HG02973 (cell line): ENCODE measurements at regions not wholly inside any gene's neighbourhood (a gene's known extent, or its start where the extent isn't known, plus 50 kb on each side); places are given as distances from the start of the nearest gene placed in this dataset.

Experiments used
- ATAC-seq: cut with Tn5 transposase; IDR thresholded peaks from one replicate; pipeline ENCODE4 v1.9.1; 2021; ENCODE audit warnings: moderate library complexity; ENCODE audit not compliant: unreplicated experiment

- no peak for ATAC-seq
Measured at GRCh38 chr5:8944005-8944404, 601.9 kb downstream of the SEMA5A start.

DNA sequence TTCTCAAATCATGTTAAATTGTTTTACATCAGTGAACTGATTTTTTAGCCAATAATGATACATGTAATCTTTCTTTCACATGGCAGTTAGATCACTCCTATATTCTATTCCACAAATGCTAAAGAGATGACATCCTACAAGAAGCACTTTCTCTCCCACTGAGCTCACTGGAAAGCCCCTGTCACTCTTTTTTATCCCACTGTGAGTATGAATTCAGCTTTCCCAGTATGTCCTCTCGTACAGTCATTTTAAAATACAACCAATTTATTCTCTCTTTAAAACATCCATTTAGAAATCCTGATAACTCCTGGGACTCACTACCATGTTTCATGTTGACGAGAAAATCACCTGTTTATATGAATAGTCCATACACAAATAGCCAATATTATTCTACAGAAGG, 599.9 kb downstream of the SEMA5A start:
- no peak for ATAC-seq

GRCh38 chr5:8949908-8950307, 596.0 kb downstream of the SEMA5A start:
- peak; percentile 84 for ATAC-seq

DNA sequence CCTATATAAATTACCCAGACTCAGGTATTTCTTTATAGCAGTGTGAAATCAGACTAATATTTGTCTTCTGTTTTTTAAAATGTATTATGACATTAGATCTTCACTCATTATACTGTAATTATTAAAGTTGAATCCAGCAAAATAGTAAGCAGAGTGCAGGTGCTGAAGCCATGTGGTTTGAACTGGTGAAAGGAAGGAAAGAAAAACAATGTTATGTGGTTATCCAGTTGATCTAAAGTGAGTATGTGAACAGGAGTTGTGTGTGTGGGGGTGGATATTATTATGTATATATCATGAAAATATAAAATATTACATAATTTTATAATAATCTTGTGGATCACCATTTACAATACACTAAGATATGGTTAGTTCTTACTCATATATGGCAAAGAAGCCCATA, 593.7 kb downstream of the SEMA5A start:
- ATAC-seq = no peak

DNA sequence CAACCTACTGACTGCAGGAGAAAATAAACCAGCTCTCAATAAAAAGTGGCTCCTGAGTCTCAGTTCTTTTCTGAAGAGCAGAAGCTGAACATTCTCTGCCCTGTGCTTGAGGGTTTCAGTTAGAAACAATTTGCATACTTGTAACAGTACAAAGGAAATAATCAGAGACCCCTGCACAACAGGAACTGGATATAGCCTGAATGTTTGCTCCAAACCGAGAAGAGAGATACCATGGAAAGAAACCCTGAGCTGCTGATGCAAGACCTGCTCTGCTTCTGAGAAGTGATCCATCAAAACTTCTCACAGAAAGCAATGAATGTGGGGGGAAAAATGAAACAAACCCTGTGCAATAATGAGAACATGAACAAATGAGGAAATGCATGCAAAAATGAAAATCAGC, 592.9 kb downstream of the SEMA5A start:
- no peak for ATAC-seq

DNA sequence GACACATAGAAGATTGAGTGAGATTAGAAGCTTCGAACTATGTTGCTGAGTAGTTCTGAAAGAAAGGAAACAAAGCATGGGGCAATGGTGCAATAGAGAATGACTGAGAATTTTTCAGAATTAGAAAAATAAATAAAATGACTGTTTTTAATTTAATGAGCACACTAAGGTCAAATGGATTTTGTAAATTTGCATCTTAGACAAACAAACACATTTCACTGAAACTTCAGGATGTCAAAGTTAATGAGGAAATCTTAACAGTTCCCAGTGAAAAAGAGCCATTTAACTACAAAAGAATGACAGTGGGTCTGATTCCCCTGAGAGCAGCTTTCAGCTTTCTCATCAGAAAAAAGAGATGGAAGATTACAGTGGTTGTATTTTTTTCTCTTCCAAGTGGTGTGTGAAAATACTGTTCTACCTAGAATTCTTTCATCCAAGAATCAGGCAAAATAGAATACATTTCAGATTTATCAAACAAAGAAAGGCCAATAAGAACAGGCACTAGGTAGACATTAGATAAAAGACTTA, 591.9 kb downstream of the SEMA5A start:
- ATAC-seq = no peak

DNA sequence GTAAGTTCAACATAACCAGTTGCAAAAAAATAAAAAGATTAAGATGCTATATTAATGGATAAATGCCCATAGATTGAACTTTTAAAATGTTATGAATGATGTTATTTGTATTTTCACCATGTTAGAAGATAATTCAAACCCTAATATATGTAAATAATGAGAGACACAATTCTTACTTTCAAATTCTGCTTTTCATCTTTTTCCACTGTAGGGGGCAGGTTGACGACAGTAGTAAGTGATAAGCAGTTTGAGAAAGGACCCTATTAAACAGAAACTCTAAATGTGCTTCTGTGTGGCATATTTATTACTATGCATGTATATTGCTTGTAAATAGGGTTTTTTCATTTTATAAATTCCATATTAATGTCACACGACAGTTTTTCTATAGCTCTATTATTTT, 591.1 kb downstream of the SEMA5A start:
- ATAC-seq = no peak

GRCh38 chr5:8956659-8957058, 589.2 kb downstream of the SEMA5A start:
- no peak for ATAC-seq

- no peak for ATAC-seq
Measured at GRCh38 chr5:8958602-8959001, 587.3 kb downstream of the SEMA5A start.

- no peak for ATAC-seq
Measured at GRCh38 chr5:8961219-8961618, 584.7 kb downstream of the SEMA5A start.

GRCh38 chr5:8961956-8962355, 583.9 kb downstream of the SEMA5A start:
- no peak for ATAC-seq

GRCh38 chr5:8981016-8981415, 564.9 kb downstream of the SEMA5A start:
- ATAC-seq = no peak

DNA sequence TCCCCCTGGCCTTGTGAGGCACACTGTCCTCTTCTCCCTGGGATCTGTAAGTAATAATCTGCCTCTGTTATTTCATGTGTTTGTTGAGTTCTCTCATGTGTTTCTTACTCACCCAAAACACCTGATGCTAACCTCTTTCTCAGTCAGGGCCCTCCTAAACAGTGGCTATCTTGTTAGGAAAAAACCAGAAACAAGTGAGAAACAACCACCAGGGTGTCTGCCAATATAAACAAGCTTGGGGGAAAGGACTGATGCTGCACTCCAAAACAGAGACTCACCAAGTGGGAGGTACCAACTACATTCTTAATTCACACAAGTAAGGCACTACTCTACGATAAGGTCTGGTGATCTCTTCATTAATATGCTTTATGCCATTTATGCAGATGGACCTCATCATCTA, 564.4 kb downstream of the SEMA5A start:
- no peak for ATAC-seq

- no peak for ATAC-seq
Measured at GRCh38 chr5:8984386-8984785, 561.5 kb downstream of the SEMA5A start.
